ENCODE measurements at regions not wholly inside any gene's neighbourhood (a gene's known extent, or its start where the extent isn't known, plus 50 kb on each side); places are given as distances from the start of the nearest gene placed in this dataset.

DNA sequence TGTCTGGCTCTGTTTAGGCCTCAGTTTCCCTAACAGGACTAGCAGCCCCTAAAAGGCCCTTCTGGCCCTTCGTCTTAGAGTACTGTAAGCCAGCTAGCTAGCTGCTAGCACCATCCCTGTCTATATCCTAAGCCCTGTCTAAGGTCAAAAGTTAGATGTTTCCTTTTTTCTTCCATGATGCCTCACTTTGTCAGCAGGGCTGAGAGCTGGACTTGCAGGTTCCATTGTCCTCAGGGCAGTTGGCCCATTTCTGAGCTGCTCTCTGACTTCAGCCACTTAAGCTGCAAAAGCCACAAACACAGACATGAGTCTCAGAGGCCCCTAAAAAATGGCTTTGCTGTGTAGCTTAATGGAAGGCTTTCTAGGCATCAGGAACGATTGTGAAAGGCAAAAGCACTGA lies 187.7 kb downstream of the CBLN1 start:
- H3K36me3 ChIP-seq = no peaks in the 10 kb centered on the region
- no peak for TF ChIP-seq CTCF (IDR thresholded peaks at IDR 0.05)
- H3K4me3 ChIP-seq = no peak overlapping the region
- H3K9me3 ChIP-seq = no peaks in the 10 kb centered on the region
- H3K27ac ChIP-seq = no peak overlapping the region
- no peak for ATAC-seq
- H3K4me1 ChIP-seq = no peaks in the 10 kb centered on the region
- intact Hi-C loops (cut with DNase I) = no loop called here
- no peaks in the 10 kb centered on the region for H3K27me3 ChIP-seq
- no peak for DNase-seq

DNA sequence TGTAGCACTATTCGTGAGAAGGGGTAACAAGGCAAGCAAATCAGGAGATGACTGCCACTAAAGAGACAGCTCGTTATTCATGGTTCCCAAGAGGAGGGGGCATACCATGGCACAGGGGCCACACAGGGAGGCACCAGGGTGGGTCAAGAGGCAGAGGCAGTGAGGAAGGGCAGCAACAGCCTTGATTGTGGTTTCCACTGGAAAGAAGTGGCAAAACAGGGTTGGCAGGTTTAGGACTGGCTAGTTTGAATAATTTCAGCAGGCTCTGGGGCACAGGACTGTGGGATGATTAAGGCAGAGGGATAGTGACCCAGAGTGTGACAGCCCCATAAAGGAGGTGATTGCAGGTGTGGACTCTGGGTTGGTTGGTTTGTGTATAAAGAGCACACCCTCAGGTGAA lies 188.9 kb downstream of the CBLN1 start:
- Histone ChIP-seq H3K4me1 (no peaks in the 10 kb centered on the region), H3K27ac (no peak overlapping the region), H3K36me3 (no peaks in the 10 kb centered on the region), H3K4me3 (no peak overlapping the region), H3K9me3 (no peaks in the 10 kb centered on the region), H3K27me3 (no peaks in the 10 kb centered on the region)
- ATAC-seq = no peak
- DNase-seq = no peak
- TF ChIP-seq CTCF (IDR thresholded peaks at IDR 0.05) = no peak
- intact Hi-C loops (cut with DNase I) = no loop called here

GRCh38 chr16:49089533-49089932 lies 192.1 kb downstream of the CBLN1 start:
- no peaks in the 10 kb centered on the region for H3K27me3 ChIP-seq
- no peaks in the 10 kb centered on the region for H3K36me3 ChIP-seq
- DNase-seq (no peak), ATAC-seq (no peak)
- H3K4me3 ChIP-seq = no peak overlapping the region
- H3K9me3 ChIP-seq = no peaks in the 10 kb centered on the region
- no peaks in the 10 kb centered on the region for H3K4me1 ChIP-seq
- intact Hi-C loops (cut with DNase I) = no loop called here
- H3K27ac ChIP-seq = no peak overlapping the region
- no peak for TF ChIP-seq CTCF (IDR thresholded peaks at IDR 0.05)

- Histone ChIP-seq H3K9me3 (no peaks in the 10 kb centered on the region), H3K27me3 (no peaks in the 10 kb centered on the region), H3K36me3 (no peaks in the 10 kb centered on the region), H3K4me3 (no peak overlapping the region), H3K4me1 (no peaks in the 10 kb centered on the region), H3K27ac (no peak overlapping the region)
- DNase-seq = no peak
- TF ChIP-seq CTCF (IDR thresholded peaks at IDR 0.05) = no peak
- ATAC-seq = no peak
- intact Hi-C loops (cut with DNase I) = no loop called here
Measured at GRCh38 chr16:49089039-49089438, 192.6 kb downstream of the CBLN1 start.

DNA sequence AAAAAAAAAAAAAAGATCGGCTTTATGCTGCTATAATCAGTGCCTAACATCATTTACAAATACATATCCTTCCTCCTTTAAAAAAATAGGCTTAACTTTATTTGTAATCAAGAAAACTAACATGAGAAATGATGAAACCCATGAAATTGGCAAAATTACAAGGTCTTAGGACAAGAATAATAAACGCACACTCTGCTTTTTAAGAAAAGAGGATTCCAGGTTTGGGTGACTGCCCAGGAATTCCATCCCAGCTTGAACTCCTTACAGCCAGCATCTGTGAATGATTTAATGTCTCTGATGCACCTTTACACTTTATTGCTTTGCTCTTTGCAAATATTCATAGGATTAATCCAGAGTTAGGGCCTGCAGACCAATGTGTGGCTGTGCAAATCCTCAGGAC lies 196.0 kb downstream of the CBLN1 start:
- no peaks in the 10 kb centered on the region for H3K27me3 ChIP-seq
- no peak for DNase-seq

More for the DNA sequence above, 196.0 kb downstream of the CBLN1 start:
- no peak overlapping the region for H3K4me3 ChIP-seq
- intact Hi-C loops (cut with DNase I) = no loop called here
- H3K27ac ChIP-seq = no peak overlapping the region
- no peaks in the 10 kb centered on the region for H3K4me1 ChIP-seq
- TF ChIP-seq CTCF (IDR thresholded peaks at IDR 0.05) = no peak
- no peaks in the 10 kb centered on the region for H3K9me3 ChIP-seq
- no peak for ATAC-seq
- no peaks in the 10 kb centered on the region for H3K36me3 ChIP-seq

Data from upper lobe of right lung (tissue), 1 donor.